SK-N-SH treated with all-trans-retinoic acid at 6 μM for 48 hours (cell line): ENCODE measurements at regions not wholly inside any gene's neighbourhood (a gene's known extent, or its start where the extent isn't known, plus 50 kb on each side); places are given as distances from the start of the nearest gene placed in this dataset.

Source experiments
- BACH2 ChIP-seq: fragments of 250-450 bp; sonication (Bioruptor Pico); IDR thresholded peaks from 2 replicates; pipeline ENCODE4 v1.9.0; 2021; ENCODE audit warnings: mild to moderate bottlenecking, borderline replicate concordance
- PATZ1 ChIP-seq: fragments of 250-450 bp; sonication (Bioruptor Pico); IDR thresholded peaks from 2 replicates; pipeline ENCODE4 v1.8.0; 2020; ENCODE audit warnings: mild to moderate bottlenecking, moderate library complexity, borderline replicate concordance
- ZC3H10 ChIP-seq: fragments of 250-450 bp; sonication (Bioruptor Pico); IDR thresholded peaks from 2 replicates; pipeline ENCODE4 v1.5.1; 2021; ENCODE audit warnings: mild to moderate bottlenecking, moderate library complexity
- ZNF8 ChIP-seq: fragments of 450-650 bp; formaldehyde crosslinking; IDR thresholded peaks from 2 replicates; pipeline ENCODE4 v1.5.0; 2020; ENCODE audit warnings: mild to moderate bottlenecking, moderate library complexity

DNA sequence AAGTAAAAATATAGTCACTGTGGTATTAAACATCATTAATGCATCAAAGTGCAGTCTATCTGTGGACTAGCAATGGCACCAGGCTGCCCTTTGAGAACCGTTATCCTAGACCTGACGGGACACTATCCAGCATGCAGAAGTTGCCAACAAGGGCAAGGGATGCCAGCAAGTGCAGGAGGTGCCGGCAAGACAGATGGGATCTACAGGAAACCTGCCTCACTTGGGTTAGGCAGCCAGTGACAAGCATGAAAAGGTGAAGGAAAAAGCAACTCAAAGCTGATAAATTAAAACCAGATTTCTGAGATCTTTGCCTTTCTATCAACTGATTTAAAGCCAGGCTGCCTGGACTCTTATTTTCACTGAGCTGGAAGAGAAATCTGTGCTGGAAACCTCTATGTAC lies 315.2 kb upstream of the PDE4D start:
- TF ChIP-seq BACH2 (CRISPR knock-in tag): no peak
- no peak for TF ChIP-seq ZNF8 (CRISPR knock-in tag)
- no peak for TF ChIP-seq ZC3H10 (CRISPR knock-in tag)
- no peak for TF ChIP-seq PATZ1
